IPS DF 6.9 (cell line): ENCODE measurements at regions not wholly inside any gene's neighbourhood (a gene's known extent, or its start where the extent isn't known, plus 50 kb on each side); places are given as distances from the start of the nearest gene placed in this dataset.

Experiments used
- DNase-seq: peaks from one replicate; pipeline ENCODE4 v3.0.0-alpha.2; 2013; ENCODE audit warnings: low read depth, low spot score
- H3K27ac ChIP-seq: one replicate; pipeline ENCODE4 v1.5.1; 2013; ENCODE audit warnings: low read length, control low read depth
- H3K27me3 ChIP-seq: 2 replicates; pipeline ENCODE4 v1.6.1; 2013; ENCODE audit warnings: mild to moderate bottlenecking, low read length; ENCODE audit not compliant: control insufficient read depth, insufficient read depth
- H3K36me3 ChIP-seq: 2 replicates; pipeline ENCODE4 v1.6.1; 2013; ENCODE audit warnings: low read length; ENCODE audit not compliant: control insufficient read depth, insufficient read depth
- H3K4me1 ChIP-seq: 2 replicates; pipeline ENCODE4 v1.6.1; 2013; ENCODE audit warnings: low read length; ENCODE audit not compliant: control insufficient read depth, insufficient read depth
- H3K4me3 ChIP-seq: 2 replicates; pipeline ENCODE4 v1.5.1; 2013; ENCODE audit warnings: mild to moderate bottlenecking, low read length
- H3K9me3 ChIP-seq: 2 replicates; pipeline ENCODE4 v1.6.1; 2013; ENCODE audit warnings: low read length, inconsistent platforms; ENCODE audit not compliant: control insufficient read depth, insufficient read depth
- WGBS: extraction: QIAGEN DNeasy Blood & Tissue Kit; methylation state at CpG from one replicate; pipeline ENCODE4 v1.1.7; 2013; ENCODE audit warnings: mixed read lengths, missing lambda C conversion rate; ENCODE audit not compliant: insufficient read length, insufficient coverage; 5-methylcytosine and 5-hydroxymethylcytosine counted together

GRCh38 chr16:5572056-5572455 lies 474.5 kb upstream of the EEF2KMT start:
- Histone ChIP-seq H3K27me3 (no peaks in the 10 kb centered on the region), H3K36me3 (no peaks in the 10 kb centered on the region), H3K4me1 (no peaks in the 10 kb centered on the region), H3K4me3 (no peak overlapping the region), H3K9me3 (no peaks in the 10 kb centered on the region), H3K27ac (no peak overlapping the region)
- no peak for DNase-seq
- no CpG with 5 or more reads among the region's 2 CpGs for WGBS

- no peak for DNase-seq
- Histone ChIP-seq H3K27ac (no peak overlapping the region), H3K4me1 (no peaks in the 10 kb centered on the region), H3K27me3 (no peaks in the 10 kb centered on the region), H3K36me3 (no peaks in the 10 kb centered on the region), H3K4me3 (no peak overlapping the region), H3K9me3 (no peaks in the 10 kb centered on the region)
- WGBS = no CpG with 5 or more reads among the region's 8 CpGs
Observed at GRCh38 chr16:5571446-5571845, 473.9 kb upstream of the EEF2KMT start.

GRCh38 chr16:5561800-5562199 lies 464.2 kb upstream of the EEF2KMT start:
- Histone ChIP-seq H3K36me3 (no peaks in the 10 kb centered on the region), H3K4me3 (no peak overlapping the region), H3K4me1 (no peaks in the 10 kb centered on the region), H3K27me3 (no peaks in the 10 kb centered on the region), H3K9me3 (no peaks in the 10 kb centered on the region; the same call in 1 of the 2 replicates), H3K27ac (no peak overlapping the region)
- no CpG with 5 or more reads among the region's 6 CpGs for WGBS
- DNase-seq = no peak

GRCh38 chr16:5560084-5560483 lies 462.5 kb upstream of the EEF2KMT start:
- DNase-seq = no peak
- H3K4me3 ChIP-seq = no peak overlapping the region
- no peaks in the 10 kb centered on the region for H3K4me1 ChIP-seq
- H3K36me3 ChIP-seq = no peaks in the 10 kb centered on the region
- no peaks in the 10 kb centered on the region; the same call in 1 of the 2 replicates for H3K9me3 ChIP-seq
- no peaks in the 10 kb centered on the region for H3K27me3 ChIP-seq
- no peak overlapping the region for H3K27ac ChIP-seq
- no CpG with 5 or more reads among the region's 2 CpGs for WGBS

GRCh38 chr16:5557966-5558365 lies 460.4 kb upstream of the EEF2KMT start:
- Histone ChIP-seq H3K27ac (no peak overlapping the region), H3K4me1 (no peaks in the 10 kb centered on the region), H3K36me3 (no peaks in the 10 kb centered on the region), H3K9me3 (no peaks in the 10 kb centered on the region; the same call in 1 of the 2 replicates), H3K4me3 (no peak overlapping the region), H3K27me3 (no peaks in the 10 kb centered on the region)
- no peak for DNase-seq
- no CpG with 5 or more reads among the region's 9 CpGs for WGBS

- DNase-seq = no peak
- Histone ChIP-seq H3K9me3 (no peaks in the 10 kb centered on the region; the same call in 1 of the 2 replicates), H3K4me3 (no peak overlapping the region), H3K36me3 (no peaks in the 10 kb centered on the region), H3K4me1 (no peaks in the 10 kb centered on the region), H3K27ac (no peak overlapping the region), H3K27me3 (no peaks in the 10 kb centered on the region)
- no CpG with 5 or more reads among the region's 3 CpGs for WGBS
Observed at GRCh38 chr16:5557448-5557847, 459.9 kb upstream of the EEF2KMT start.

- WGBS = no CpG with 5 or more reads among the region's 13 CpGs
- Histone ChIP-seq H3K4me3 (no peak overlapping the region), H3K4me1 (no peaks in the 10 kb centered on the region), H3K9me3 (no peaks in the 10 kb centered on the region; the same call in 1 of the 2 replicates), H3K36me3 (no peaks in the 10 kb centered on the region), H3K27me3 (no peaks in the 10 kb centered on the region), H3K27ac (no peak overlapping the region)
- DNase-seq = no peak
Observed at GRCh38 chr16:5556158-5556810, 458.7 kb upstream of the EEF2KMT start.

GRCh38 chr16:5551909-5552308 lies 454.3 kb upstream of the EEF2KMT start:
- H3K27ac ChIP-seq = no peak overlapping the region

GRCh38 chr16:5549802-5550201 lies 452.2 kb upstream of the EEF2KMT start:
- Histone ChIP-seq H3K9me3 (no peaks in the 10 kb centered on the region), H3K27ac (no peak overlapping the region), H3K4me1 (no peaks in the 10 kb centered on the region), H3K36me3 (no peaks in the 10 kb centered on the region), H3K4me3 (no peak overlapping the region), H3K27me3 (no peaks in the 10 kb centered on the region)
- no peak for DNase-seq
- WGBS = no CpG with 5 or more reads among the region's 3 CpGs

More at GRCh38 chr16:5551909-5552308, 454.3 kb upstream of the EEF2KMT start:
- Histone ChIP-seq H3K36me3 (no peaks in the 10 kb centered on the region), H3K9me3 (no peaks in the 10 kb centered on the region), H3K4me3 (no peak overlapping the region), H3K4me1 (no peaks in the 10 kb centered on the region), H3K27me3 (no peaks in the 10 kb centered on the region)
- no peak for DNase-seq
- no CpG with 5 or more reads among the region's 7 CpGs for WGBS

- no peak overlapping the region for H3K27ac ChIP-seq
- H3K36me3 ChIP-seq = no peaks in the 10 kb centered on the region
- no peaks in the 10 kb centered on the region for H3K27me3 ChIP-seq
- no CpG with 5 or more reads among the region's 3 CpGs for WGBS
- H3K4me3 ChIP-seq = no peak overlapping the region
- DNase-seq = no peak
- no peaks in the 10 kb centered on the region; the same call in none of the 2 replicates for H3K4me1 ChIP-seq
- H3K9me3 ChIP-seq = no peaks in the 10 kb centered on the region; the same call in 1 of the 2 replicates
Observed at GRCh38 chr16:5541356-5541755, 443.8 kb upstream of the EEF2KMT start.

GRCh38 chr16:5537347-5537746 lies 439.8 kb upstream of the EEF2KMT start:
- Histone ChIP-seq H3K27ac (no peak overlapping the region), H3K9me3 (no peaks in the 10 kb centered on the region; the same call in 1 of the 2 replicates), H3K4me1 (no peaks in the 10 kb centered on the region; the same call in none of the 2 replicates), H3K4me3 (no peak overlapping the region), H3K36me3 (no peaks in the 10 kb centered on the region), H3K27me3 (no peaks in the 10 kb centered on the region)
- no CpG with 5 or more reads among the region's 1 CpG for WGBS
- no peak for DNase-seq
